ENCODE measurements at regions not wholly inside any gene's neighbourhood (a gene's known extent, or its start where the extent isn't known, plus 50 kb on each side); places are given as distances from the start of the nearest gene placed in this dataset.

GRCh38 chr5:164420161-164420560, 914.7 kb downstream of the MAT2B start:
- no peak overlapping the region for H3K9ac ChIP-seq (ENCODE audit: low read length)
- H3K4me3 ChIP-seq (ENCODE audit: low read depth, low read length): no peak overlapping the region
- no peaks in the 10 kb centered on the region for H3K36me3 ChIP-seq (ENCODE audit: control insufficient read depth, insufficient read depth, low read length)
- peaks cover 18% of the 10 kb centered on the region; the same call in 1 of the 2 replicates for H3K9me3 ChIP-seq (ENCODE audit: control insufficient read depth, insufficient read depth, low read depth, low read length)
- H3K27ac ChIP-seq (ENCODE audit: low read depth, low read length): no peak overlapping the region
- H3K4me1 ChIP-seq (ENCODE audit: control insufficient read depth, insufficient read depth, low read length): no peaks in the 10 kb centered on the region
- no peaks in the 10 kb centered on the region for H3K27me3 ChIP-seq (ENCODE audit: control insufficient read depth, insufficient read depth, low read length)

GRCh38 chr5:164422400-164422799, 917.0 kb downstream of the MAT2B start:
- H3K9ac ChIP-seq (ENCODE audit: low read length): no peak overlapping the region
- H3K4me3 ChIP-seq (ENCODE audit: low read depth, low read length): no peak overlapping the region
- no peaks in the 10 kb centered on the region for H3K27me3 ChIP-seq (ENCODE audit: control insufficient read depth, insufficient read depth, low read length)
- H3K9me3 ChIP-seq (ENCODE audit: control insufficient read depth, insufficient read depth, low read depth, low read length): peaks cover 21% of the 10 kb centered on the region; the same call in 1 of the 2 replicates
- no peak overlapping the region for H3K27ac ChIP-seq (ENCODE audit: low read depth, low read length)
- H3K4me1 ChIP-seq (ENCODE audit: control insufficient read depth, insufficient read depth, low read length): no peaks in the 10 kb centered on the region
- H3K36me3 ChIP-seq (ENCODE audit: control insufficient read depth, insufficient read depth, low read length): no peaks in the 10 kb centered on the region

GRCh38 chr5:164431634-164432304, 926.4 kb downstream of the MAT2B start:
- no peak overlapping the region for H3K27ac ChIP-seq (ENCODE audit: low read depth, low read length)
- H3K9me3 ChIP-seq (ENCODE audit: control insufficient read depth, insufficient read depth, low read depth, low read length): 0 out of 2 replicates have a peak, but pooled peaks cover 2% of the 10 kb centered on the region
- H3K9ac ChIP-seq (ENCODE audit: low read length): no peak overlapping the region
- H3K27me3 ChIP-seq (ENCODE audit: control insufficient read depth, insufficient read depth, low read length): no peaks in the 10 kb centered on the region
- H3K4me1 ChIP-seq (ENCODE audit: control insufficient read depth, insufficient read depth, low read length): no peaks in the 10 kb centered on the region
- H3K4me3 ChIP-seq (ENCODE audit: low read depth, low read length): no peak overlapping the region
- no peaks in the 10 kb centered on the region for H3K36me3 ChIP-seq (ENCODE audit: control insufficient read depth, insufficient read depth, low read length)

GRCh38 chr5:164433106-164433870, 927.9 kb downstream of the MAT2B start:
- Histone ChIP-seq H3K4me3 (ENCODE audit: low read depth, low read length) (no peak overlapping the region), H3K9ac (ENCODE audit: low read length) (no peak overlapping the region), H3K27me3 (ENCODE audit: control insufficient read depth, insufficient read depth, low read length) (no peaks in the 10 kb centered on the region), H3K27ac (ENCODE audit: low read depth, low read length) (no peak overlapping the region), H3K4me1 (ENCODE audit: control insufficient read depth, insufficient read depth, low read length) (no peaks in the 10 kb centered on the region), H3K36me3 (ENCODE audit: control insufficient read depth, insufficient read depth, low read length) (no peaks in the 10 kb centered on the region), H3K9me3 (ENCODE audit: control insufficient read depth, insufficient read depth, low read depth, low read length) (no peaks in the 10 kb centered on the region)

- Histone ChIP-seq H3K27me3 (ENCODE audit: control insufficient read depth, insufficient read depth, low read length) (no peaks in the 10 kb centered on the region), H3K4me1 (ENCODE audit: control insufficient read depth, insufficient read depth, low read length) (no peaks in the 10 kb centered on the region), H3K9ac (ENCODE audit: low read length) (no peak overlapping the region), H3K36me3 (ENCODE audit: control insufficient read depth, insufficient read depth, low read length) (no peaks in the 10 kb centered on the region), H3K27ac (ENCODE audit: low read depth, low read length) (no peak overlapping the region), H3K9me3 (ENCODE audit: control insufficient read depth, insufficient read depth, low read depth, low read length) (no peaks in the 10 kb centered on the region), H3K4me3 (ENCODE audit: low read depth, low read length) (no peak overlapping the region)
Measured at GRCh38 chr5:164435576-164435975, 930.2 kb downstream of the MAT2B start.

- Histone ChIP-seq H3K27me3 (ENCODE audit: control insufficient read depth, insufficient read depth, low read length) (no peaks in the 10 kb centered on the region), H3K36me3 (ENCODE audit: control insufficient read depth, insufficient read depth, low read length) (no peaks in the 10 kb centered on the region), H3K27ac (ENCODE audit: low read depth, low read length) (no peak overlapping the region), H3K9me3 (ENCODE audit: control insufficient read depth, insufficient read depth, low read depth, low read length) (no peaks in the 10 kb centered on the region), H3K4me3 (ENCODE audit: low read depth, low read length) (no peak overlapping the region), H3K4me1 (ENCODE audit: control insufficient read depth, insufficient read depth, low read length) (no peaks in the 10 kb centered on the region), H3K9ac (ENCODE audit: low read length) (no peak overlapping the region)
Measured at GRCh38 chr5:164439799-164440198, 934.4 kb downstream of the MAT2B start.

GRCh38 chr5:164449460-164449859, 944.0 kb downstream of the MAT2B start:
- H3K27me3 ChIP-seq (ENCODE audit: control insufficient read depth, insufficient read depth, low read length): no peaks in the 10 kb centered on the region
- no peak overlapping the region for H3K9ac ChIP-seq (ENCODE audit: low read length)
- H3K4me3 ChIP-seq (ENCODE audit: low read depth, low read length): no peak overlapping the region
- H3K27ac ChIP-seq (ENCODE audit: low read depth, low read length): no peak overlapping the region
- H3K36me3 ChIP-seq (ENCODE audit: control insufficient read depth, insufficient read depth, low read length): no peaks in the 10 kb centered on the region
- H3K9me3 ChIP-seq (ENCODE audit: control insufficient read depth, insufficient read depth, low read depth, low read length): no peaks in the 10 kb centered on the region
- no peaks in the 10 kb centered on the region for H3K4me1 ChIP-seq (ENCODE audit: control insufficient read depth, insufficient read depth, low read length)

- no peaks in the 10 kb centered on the region for H3K27me3 ChIP-seq (ENCODE audit: control insufficient read depth, insufficient read depth, low read length)
- H3K4me3 ChIP-seq (ENCODE audit: low read depth, low read length): no peak overlapping the region
- H3K9ac ChIP-seq (ENCODE audit: low read length): no peak overlapping the region
- no peaks in the 10 kb centered on the region for H3K9me3 ChIP-seq (ENCODE audit: control insufficient read depth, insufficient read depth, low read depth, low read length)
- H3K36me3 ChIP-seq (ENCODE audit: control insufficient read depth, insufficient read depth, low read length): no peaks in the 10 kb centered on the region
- H3K4me1 ChIP-seq (ENCODE audit: control insufficient read depth, insufficient read depth, low read length): no peaks in the 10 kb centered on the region
- no peak overlapping the region for H3K27ac ChIP-seq (ENCODE audit: low read depth, low read length)
Measured at GRCh38 chr5:164466033-164466432, 960.6 kb downstream of the MAT2B start.

GRCh38 chr5:164470312-164470711, 964.9 kb downstream of the MAT2B start:
- Histone ChIP-seq H3K9me3 (ENCODE audit: control insufficient read depth, insufficient read depth, low read depth, low read length) (no peaks in the 10 kb centered on the region), H3K27ac (ENCODE audit: low read depth, low read length) (no peak overlapping the region), H3K27me3 (ENCODE audit: control insufficient read depth, insufficient read depth, low read length) (no peaks in the 10 kb centered on the region), H3K9ac (ENCODE audit: low read length) (no peak overlapping the region), H3K36me3 (ENCODE audit: control insufficient read depth, insufficient read depth, low read length) (no peaks in the 10 kb centered on the region), H3K4me1 (ENCODE audit: control insufficient read depth, insufficient read depth, low read length) (no peaks in the 10 kb centered on the region), H3K4me3 (ENCODE audit: low read depth, low read length) (no peak overlapping the region)

GRCh38 chr5:164472165-164472564, 966.7 kb downstream of the MAT2B start:
- Histone ChIP-seq H3K4me3 (ENCODE audit: low read depth, low read length) (no peak overlapping the region), H3K36me3 (ENCODE audit: control insufficient read depth, insufficient read depth, low read length) (no peaks in the 10 kb centered on the region), H3K4me1 (ENCODE audit: control insufficient read depth, insufficient read depth, low read length) (no peaks in the 10 kb centered on the region), H3K9me3 (ENCODE audit: control insufficient read depth, insufficient read depth, low read depth, low read length) (no peaks in the 10 kb centered on the region), H3K27ac (ENCODE audit: low read depth, low read length) (no peak overlapping the region), H3K27me3 (ENCODE audit: control insufficient read depth, insufficient read depth, low read length) (no peaks in the 10 kb centered on the region), H3K9ac (ENCODE audit: low read length) (no peak overlapping the region)

- no peak overlapping the region for H3K4me3 ChIP-seq (ENCODE audit: low read depth, low read length)
- H3K36me3 ChIP-seq (ENCODE audit: control insufficient read depth, insufficient read depth, low read length): no peaks in the 10 kb centered on the region
- no peaks in the 10 kb centered on the region for H3K4me1 ChIP-seq (ENCODE audit: control insufficient read depth, insufficient read depth, low read length)
- no peaks in the 10 kb centered on the region for H3K9me3 ChIP-seq (ENCODE audit: control insufficient read depth, insufficient read depth, low read depth, low read length)
- H3K27ac ChIP-seq (ENCODE audit: low read depth, low read length): no peak overlapping the region
- no peaks in the 10 kb centered on the region for H3K27me3 ChIP-seq (ENCODE audit: control insufficient read depth, insufficient read depth, low read length)
- H3K9ac ChIP-seq (ENCODE audit: low read length): no peak overlapping the region
Measured at GRCh38 chr5:164475339-164475977, 970.0 kb downstream of the MAT2B start.
